HCT116 (cell line): ENCODE measurements at regions not wholly inside any gene's neighbourhood (a gene's known extent, or its start where the extent isn't known, plus 50 kb on each side); places are given as distances from the start of the nearest gene placed in this dataset.

Experiments used
- ATF3 ChIP-seq: IDR thresholded peaks from 2 replicates; pipeline ENCODE4 v1.6.1; 2012
- CTCF ChIP-seq, 3 experiments: fragments of 200-600 bp in 1 of 3; sonication (generic) in 1 of 3; IDR thresholded peaks in 2 of 3; conservative IDR thresholded peaks in 1 of 3; 2 replicates each; pipeline ENCODE4 v1.5.1; 2012 to 2017; ENCODE audit warnings: low read depth in 2 of 3, low read length in 2 of 3, antibody characterized with exemption in 1 of 3, borderline replicate concordance in 1 of 3, control low read depth in 1 of 3, mild to moderate bottlenecking in 1 of 3, mixed read lengths in 1 of 3, mixed run types in 1 of 3, moderate library complexity in 1 of 3; ENCODE audit not compliant: insufficient read depth in 1 of 3
- EGR1 ChIP-seq: IDR thresholded peaks from 2 replicates; pipeline ENCODE4 v1.6.1; 2012; ENCODE audit warnings: low read depth
- ELF1 ChIP-seq: IDR thresholded peaks from 2 replicates; pipeline ENCODE4 v1.6.1; 2012; ENCODE audit warnings: low read depth, borderline replicate concordance
- EZH2 ChIP-seq: fragments of 200-600 bp; sonication (generic); IDR thresholded peaks from 2 replicates; pipeline ENCODE4 v1.6.1; 2017; ENCODE audit warnings: antibody characterized with exemption, mixed run types
- EZH2phosphoT487 ChIP-seq: fragments of 200-600 bp; IDR thresholded peaks from 2 replicates; pipeline ENCODE4 v1.6.1; 2018; ENCODE audit warnings: antibody characterized with exemption, borderline replicate concordance
- JUND ChIP-seq: IDR thresholded peaks from 2 replicates; pipeline ENCODE4 v1.6.1; 2012
- POLR2A ChIP-seq: IDR thresholded peaks from 2 replicates; pipeline ENCODE4 v1.7.0; 2011; ENCODE audit warnings: borderline replicate concordance; ENCODE audit not compliant: insufficient read depth, insufficient read length; ENCODE audit errors: extremely low read depth
- POLR2AphosphoS5 ChIP-seq: IDR thresholded peaks from 2 replicates; pipeline ENCODE4 v1.6.1; 2011; ENCODE audit warnings: mild to moderate bottlenecking, low read depth, low read length, moderate library complexity
- REST ChIP-seq: IDR thresholded peaks from 2 replicates; pipeline ENCODE4 v1.6.1; 2012; ENCODE audit warnings: low read depth
- SRF ChIP-seq: IDR thresholded peaks from 2 replicates; pipeline ENCODE4 v1.6.1; 2012; ENCODE audit warnings: low read depth
- YY1 ChIP-seq: IDR thresholded peaks from 2 replicates; pipeline ENCODE4 v1.6.1; 2011; ENCODE audit warnings: low read length, low read depth, moderate library complexity, mild to moderate bottlenecking; ENCODE audit not compliant: insufficient replicate concordance; ENCODE audit errors: extremely low read depth
- ZFX ChIP-seq: fragments of 450-650 bp; IDR thresholded peaks from 2 replicates; pipeline ENCODE4 v1.6.1; 2017
- ZNF274 ChIP-seq: fragments of 200-500 bp; sonication (Bioruptor generic); IDR thresholded peaks from 2 replicates; pipeline ENCODE4 v1.6.1; 2014; ENCODE audit warnings: mild to moderate bottlenecking, low read depth, low read length, inconsistent platforms

- TF ChIP-seq CTCF (IDR thresholded peaks at IDR 0.05 in 2 of 3, conservative IDR thresholded peaks at IDR 0.05 in 1 of 3; ENCODE audit: borderline replicate concordance in 1 of 3, insufficient read depth in 1 of 3, low read depth in 2 of 3, low read length in 2 of 3) (no peak), EZH2phosphoT487 (no peak), JUND (no peak), SRF (no peak), POLR2A (no peak), ATF3 (no peak), POLR2AphosphoS5 (no peak), ZNF274 (no peak), REST (no peak), YY1 (no peak), ELF1 (no peak), EGR1 (no peak), EZH2 (no peak), ZFX (no peak)
These were observed 241.3 kb upstream of the ADARB2 start for GRCh38 chr10:1978584-1978983.
